MG63 (cell line): ENCODE measurements at regions not wholly inside any gene's neighbourhood (a gene's known extent, or its start where the extent isn't known, plus 50 kb on each side); places are given as distances from the start of the nearest gene placed in this dataset.
"Not testable (repeated sequence)": the region's sequence is repeated elsewhere in the genome, so short reads cannot be mapped to it uniquely, and the experiment has no call there.

ENCODE experiments used
- DNase-seq: peaks from one replicate; pipeline ENCODE4 v3.0.0-alpha.2; 2020
- H3K27me3 ChIP-seq: fragments of 250-450 bp; sonication (Bioruptor Pico); 2 replicates; pipeline ENCODE4 v1.5.1; 2020; ENCODE audit warnings: mild to moderate bottlenecking, moderate library complexity
- H3K36me3 ChIP-seq: fragments of 250-450 bp; sonication (Bioruptor Pico); 2 replicates; pipeline ENCODE4 v1.5.1; 2020; ENCODE audit warnings: mild to moderate bottlenecking, moderate library complexity
- H3K4me3 ChIP-seq: fragments of 250-450 bp; sonication (Bioruptor Pico); 2 replicates; pipeline ENCODE4 v1.5.1; 2020; ENCODE audit warnings: mild to moderate bottlenecking, moderate library complexity
- H3K9me3 ChIP-seq: fragments of 250-450 bp; sonication (Bioruptor Pico); 2 replicates; pipeline ENCODE4 v1.5.1; 2020; ENCODE audit warnings: mild to moderate bottlenecking, moderate library complexity

DNA sequence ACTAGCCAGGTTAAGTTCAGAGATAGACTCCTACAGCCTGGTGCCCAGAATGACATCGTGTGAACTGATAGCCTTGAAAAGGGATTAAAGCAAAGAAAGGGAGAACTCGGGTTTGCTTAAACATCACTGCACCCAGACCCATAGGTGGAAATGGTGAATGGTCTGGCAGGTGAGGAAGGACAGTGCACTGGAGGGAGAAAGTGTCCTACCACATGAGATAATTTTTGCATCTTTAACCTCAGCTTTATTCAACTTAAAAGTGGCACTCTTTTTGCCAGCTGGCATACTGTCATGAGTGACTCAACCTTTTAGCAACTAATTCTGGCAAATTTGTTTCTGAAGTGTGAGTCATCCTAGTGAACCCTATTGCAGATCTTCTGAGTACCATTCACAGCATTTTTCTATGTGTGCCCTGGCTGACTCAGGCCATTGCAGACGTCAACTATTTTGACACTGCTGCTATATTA, 53.0 kb upstream of the DAPP1 start:
- Histone ChIP-seq H3K9me3 (no peaks in the 10 kb centered on the region), H3K27me3 (no peaks in the 10 kb centered on the region), H3K4me3 (no peak overlapping the region), H3K36me3 (no peaks in the 10 kb centered on the region)
- DNase-seq, result peak; percentile 67

DNA sequence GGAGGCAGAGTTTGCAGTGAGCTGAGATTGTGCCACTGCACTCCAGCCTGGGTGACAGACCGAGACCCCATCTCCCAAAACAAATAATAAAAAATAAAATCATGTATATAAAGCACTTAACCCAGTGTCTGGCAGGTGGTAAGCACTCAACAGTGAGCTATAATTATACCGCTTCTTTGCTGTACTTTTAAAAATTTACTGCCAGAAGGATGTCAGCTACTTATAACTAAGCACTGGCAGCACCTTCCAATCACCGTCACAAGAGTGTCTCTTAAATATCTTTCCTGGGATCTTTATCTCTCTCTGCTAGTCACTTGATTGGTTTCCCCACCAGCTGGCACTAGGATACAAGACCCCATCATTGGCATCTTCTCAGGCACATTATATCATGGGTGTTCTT, 53.9 kb upstream of the DAPP1 start:
- Histone ChIP-seq H3K4me3 (no peak overlapping the region), H3K9me3 (no peaks in the 10 kb centered on the region), H3K36me3 (no peaks in the 10 kb centered on the region), H3K27me3 (no peaks in the 10 kb centered on the region)
- no peak for DNase-seq

- no peaks in the 10 kb centered on the region for H3K27me3 ChIP-seq
- no peaks in the 10 kb centered on the region for H3K36me3 ChIP-seq
- DNase-seq, result no peak
- no peaks in the 10 kb centered on the region for H3K9me3 ChIP-seq
- no peak overlapping the region for H3K4me3 ChIP-seq
Observed at GRCh38 chr4:99759988-99760387, 56.6 kb upstream of the DAPP1 start.

DNA sequence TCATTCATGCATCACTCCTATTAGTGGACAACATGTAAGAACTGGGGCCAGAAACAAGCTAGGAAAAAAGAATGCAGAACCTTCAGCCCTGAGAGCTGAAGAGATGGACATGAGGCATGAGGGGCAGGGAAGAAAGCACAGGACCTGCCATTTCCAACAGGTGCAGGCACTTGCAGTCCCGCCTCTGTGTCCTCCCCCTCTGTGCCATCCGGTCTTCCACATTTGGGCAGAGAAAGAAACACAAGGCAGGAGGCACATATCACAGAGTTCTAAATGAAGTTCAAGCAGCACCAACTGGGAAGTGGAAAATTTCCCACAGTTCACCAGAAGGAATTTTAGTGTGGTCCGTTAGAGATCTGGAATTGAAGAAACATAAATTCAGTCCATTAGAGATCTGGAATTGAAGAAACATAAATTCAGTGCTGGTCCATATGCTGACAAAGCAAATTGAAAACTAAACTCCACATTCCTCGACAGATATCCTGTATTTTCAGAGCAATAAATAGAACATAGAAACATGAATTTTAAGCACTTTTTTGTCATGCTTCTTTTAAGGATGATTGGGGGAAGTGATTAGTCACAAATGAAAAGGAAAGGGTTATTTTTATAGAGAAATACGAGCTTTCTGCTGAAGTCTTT, 57.2 kb upstream of the DAPP1 start:
- Histone ChIP-seq H3K36me3 (no peaks in the 10 kb centered on the region), H3K9me3 (no peaks in the 10 kb centered on the region), H3K4me3 (no peak overlapping the region), H3K27me3 (no peaks in the 10 kb centered on the region)
- no peak for DNase-seq

- no peaks in the 10 kb centered on the region for H3K36me3 ChIP-seq
- no peak overlapping the region for H3K4me3 ChIP-seq
- no peak for DNase-seq
- no peaks in the 10 kb centered on the region for H3K9me3 ChIP-seq
- no peaks in the 10 kb centered on the region for H3K27me3 ChIP-seq
Observed at GRCh38 chr4:99755223-99755944, 61.2 kb upstream of the DAPP1 start.

DNA sequence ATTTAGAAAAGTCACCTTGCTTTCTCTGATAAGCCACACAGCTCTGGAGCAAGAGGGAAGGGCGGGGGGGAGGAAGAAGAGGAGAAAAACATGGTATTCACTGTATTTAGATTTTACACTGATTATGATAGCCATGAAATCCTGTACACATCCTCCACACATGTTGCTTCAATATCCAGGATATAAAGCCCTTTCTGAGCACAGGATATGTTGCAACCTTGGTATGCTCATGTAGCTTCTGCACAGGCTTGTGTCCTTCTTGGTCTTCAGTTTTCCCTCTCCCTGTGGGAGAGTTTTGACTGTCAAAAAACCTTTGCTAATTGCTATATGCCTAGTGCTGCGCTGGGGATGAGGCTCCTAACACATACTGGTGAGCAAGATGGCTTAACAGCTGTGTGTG, 61.9 kb upstream of the DAPP1 start:
- no peak for DNase-seq

GRCh38 chr4:99753931-99754330, 62.7 kb upstream of the DAPP1 start:
- no peak for DNase-seq
- H3K4me3 ChIP-seq, result no peak overlapping the region
- H3K27me3 ChIP-seq, result no peaks in the 10 kb centered on the region
- no peaks in the 10 kb centered on the region for H3K9me3 ChIP-seq
- no peaks in the 10 kb centered on the region for H3K36me3 ChIP-seq

More for the DNA sequence above, 61.9 kb upstream of the DAPP1 start:
- no peaks in the 10 kb centered on the region for H3K9me3 ChIP-seq
- no peaks in the 10 kb centered on the region for H3K36me3 ChIP-seq
- H3K4me3 ChIP-seq, result no peak overlapping the region
- H3K27me3 ChIP-seq, result no peaks in the 10 kb centered on the region

GRCh38 chr4:99749445-99750391, 66.9 kb upstream of the DAPP1 start:
- Histone ChIP-seq H3K4me3 (no peak overlapping the region), H3K36me3 (no peaks in the 10 kb centered on the region), H3K27me3 (no peaks in the 10 kb centered on the region), H3K9me3 (no peaks in the 10 kb centered on the region)
- no peak for DNase-seq

- no peaks in the 10 kb centered on the region for H3K36me3 ChIP-seq
- H3K9me3 ChIP-seq, result no peaks in the 10 kb centered on the region
- H3K27me3 ChIP-seq, result no peaks in the 10 kb centered on the region
- no peak overlapping the region for H3K4me3 ChIP-seq
- DNase-seq, result no peak
Observed at GRCh38 chr4:99746443-99746842, 70.2 kb upstream of the DAPP1 start.

- Histone ChIP-seq H3K4me3 (no peak overlapping the region), H3K27me3 (no peaks in the 10 kb centered on the region), H3K36me3 (no peaks in the 10 kb centered on the region), H3K9me3 (no peaks in the 10 kb centered on the region)
- DNase-seq, result no peak
Observed at GRCh38 chr4:99736846-99737245, 79.2 kb upstream of the C4orf54 start.

- no peak for DNase-seq
- H3K9me3 ChIP-seq, result no peaks in the 10 kb centered on the region
- H3K36me3 ChIP-seq, result no peaks in the 10 kb centered on the region
- H3K4me3 ChIP-seq, result no peak overlapping the region
- no peaks in the 10 kb centered on the region for H3K27me3 ChIP-seq
Observed at GRCh38 chr4:99735822-99736221, 78.2 kb upstream of the C4orf54 start.

DNA sequence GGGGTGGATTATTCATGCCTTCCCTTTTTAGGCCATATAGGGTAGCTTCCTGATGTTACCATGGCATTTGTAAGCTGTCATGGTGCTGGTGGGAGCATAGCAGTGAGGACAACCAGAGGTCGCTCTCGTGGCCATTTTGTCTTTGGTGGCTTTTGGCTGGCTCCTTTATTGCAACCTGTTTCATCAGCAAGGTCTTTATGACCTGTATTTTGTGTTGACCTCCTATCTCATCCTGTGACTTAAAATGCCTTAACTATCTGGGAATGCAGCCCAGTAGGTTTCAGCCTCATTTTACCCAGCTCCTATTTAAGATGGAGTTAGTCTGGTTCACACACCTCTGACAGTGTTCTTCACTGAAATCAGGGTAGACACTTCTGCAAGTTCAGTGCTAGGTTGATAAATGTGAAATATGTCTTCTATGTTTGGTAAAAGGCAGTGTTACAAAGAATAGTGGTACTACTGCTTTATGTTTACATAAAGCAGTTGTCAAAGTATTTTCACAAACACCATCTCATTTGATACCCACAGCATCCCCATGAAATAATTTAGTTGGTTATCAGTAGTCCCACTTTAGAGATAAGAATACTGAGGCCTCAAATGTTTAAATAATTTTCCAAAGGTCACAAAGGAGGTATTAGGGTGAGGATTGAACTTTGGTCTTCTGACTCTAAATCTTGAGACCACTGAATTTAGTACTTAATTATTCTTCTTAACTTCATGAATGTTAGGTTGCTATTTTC, 77.1 kb upstream of the C4orf54 start:
- Histone ChIP-seq H3K27me3 (no peaks in the 10 kb centered on the region), H3K4me3 (no peak overlapping the region), H3K9me3 (no peaks in the 10 kb centered on the region), H3K36me3 (no peaks in the 10 kb centered on the region)
- no peak for DNase-seq

DNA sequence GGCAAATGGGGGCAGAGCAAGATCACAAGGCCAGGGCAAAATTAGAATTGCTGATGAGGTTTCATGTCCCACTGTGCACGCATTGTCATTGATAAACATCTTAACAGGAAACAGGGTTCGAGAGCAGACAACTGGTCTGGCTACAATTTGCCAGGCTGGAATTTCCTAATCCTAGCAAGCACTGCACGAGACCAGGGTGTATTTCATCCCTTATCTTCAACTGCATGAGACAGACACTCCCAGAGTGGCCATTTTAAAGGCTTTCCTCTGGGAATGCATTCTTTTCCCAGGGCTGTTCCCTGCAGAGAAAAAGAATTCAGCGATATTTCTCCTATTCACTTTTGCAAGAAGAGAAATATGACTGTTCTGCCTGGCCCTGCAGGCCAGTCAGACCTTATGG, 75.8 kb upstream of the C4orf54 start:
- DNase-seq, H3K9me3 ChIP-seq, H3K27me3 ChIP-seq, H3K4me3 ChIP-seq, H3K36me3 ChIP-seq: not testable (repeated sequence)

DNA sequence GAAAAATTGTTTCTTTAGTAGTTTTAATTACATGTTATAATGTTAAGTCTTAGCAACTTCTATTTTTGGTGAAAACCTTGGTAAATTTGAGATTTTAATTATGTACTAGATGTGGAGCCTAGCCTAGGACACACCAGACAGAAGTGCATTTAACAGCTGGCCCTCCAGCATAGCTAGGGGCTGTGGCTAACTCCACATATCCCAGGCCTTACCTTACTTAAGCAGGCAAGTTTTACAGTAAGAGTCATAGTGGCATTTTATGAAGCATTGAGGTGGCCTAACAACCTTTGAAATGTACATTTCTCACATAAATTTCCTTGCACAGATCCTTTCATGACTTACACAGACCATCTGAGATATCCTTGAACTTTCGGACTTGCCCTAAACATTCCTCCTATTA, 71.6 kb upstream of the C4orf54 start:
- no peak for DNase-seq
- no peaks in the 10 kb centered on the region for H3K9me3 ChIP-seq
- H3K36me3 ChIP-seq, result no peaks in the 10 kb centered on the region
- no peak overlapping the region for H3K4me3 ChIP-seq
- H3K27me3 ChIP-seq, result no peaks in the 10 kb centered on the region

- no peak for DNase-seq
- no peaks in the 10 kb centered on the region for H3K27me3 ChIP-seq
- no peaks in the 10 kb centered on the region for H3K9me3 ChIP-seq
- no peaks in the 10 kb centered on the region for H3K36me3 ChIP-seq
- no peak overlapping the region for H3K4me3 ChIP-seq
Observed at GRCh38 chr4:99724067-99724466, 66.4 kb upstream of the C4orf54 start.

GRCh38 chr4:99723612-99724011, 66.0 kb upstream of the C4orf54 start:
- Histone ChIP-seq H3K27me3 (no peaks in the 10 kb centered on the region), H3K36me3 (no peaks in the 10 kb centered on the region), H3K9me3 (no peaks in the 10 kb centered on the region), H3K4me3 (no peak overlapping the region)
- DNase-seq, result peak; percentile 83

DNA sequence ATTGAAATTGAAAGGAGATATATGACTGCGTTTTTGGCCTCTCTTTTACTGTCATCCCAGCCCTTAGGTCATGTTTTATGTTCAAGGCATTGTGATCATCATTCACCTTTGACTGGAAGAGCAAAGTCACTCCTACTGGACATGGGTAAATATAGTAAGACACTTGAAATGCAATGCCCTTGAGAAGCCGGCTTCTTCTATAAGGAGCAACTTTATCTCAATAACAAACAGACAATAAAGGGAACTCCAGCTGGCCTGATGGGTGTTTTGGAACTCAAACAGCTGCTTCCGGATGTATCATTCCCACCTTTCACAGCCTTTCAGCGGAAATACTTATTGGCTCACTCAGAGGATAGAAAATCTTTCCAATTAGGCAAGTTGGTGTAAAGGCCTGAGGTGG, 65.1 kb upstream of the C4orf54 start:
- no peak for DNase-seq
- no peak overlapping the region for H3K4me3 ChIP-seq
- no peaks in the 10 kb centered on the region for H3K27me3 ChIP-seq
- no peaks in the 10 kb centered on the region for H3K9me3 ChIP-seq
- H3K36me3 ChIP-seq, result no peaks in the 10 kb centered on the region
